ENCODE measurements at regions not wholly inside any gene's neighbourhood (a gene's known extent, or its start where the extent isn't known, plus 50 kb on each side); places are given as distances from the start of the nearest gene placed in this dataset.

- TF ChIP-seq CTCF (IDR thresholded peaks at IDR 0.05; ENCODE audit: borderline replicate concordance, extremely low read depth, low read length, poor library complexity, severe bottlenecking) (no peak), EZH2 (IDR thresholded peaks at IDR 0.05; ENCODE audit: borderline replicate concordance, low read depth, low read length, severe bottlenecking) (no peak)
Measured at GRCh38 chr3:168216851-168217250, 121.1 kb upstream of the GOLIM4 start.
